Uterus (tissue), 3 donors: ENCODE measurements at regions not wholly inside any gene's neighbourhood (a gene's known extent, or its start where the extent isn't known, plus 50 kb on each side); places are given as distances from the start of the nearest gene placed in this dataset.
"Not testable (repeated sequence)": the region's sequence is repeated elsewhere in the genome, so short reads cannot be mapped to it uniquely, and the experiment has no call there.

Source experiments
- DNase-seq, 2 donors: peaks; one replicate each; pipeline ENCODE4 v3.0.0-alpha.2; 2019 to 2020
- H3K27ac ChIP-seq, 2 donors: fragments of 200-600 bp; sonication (generic); 1 replicate in 1 of 2; 2 replicates in 1 of 2; pipeline ENCODE4 v1.5.1; 2016 to 2018
- H3K27me3 ChIP-seq, 2 donors: fragments of 200-600 bp; sonication (generic); one replicate each; pipeline ENCODE4 v1.5.1; 2018 to 2019; ENCODE audit warnings: control low read depth in 1 of 2
- H3K36me3 ChIP-seq, 2 donors: fragments of 200-600 bp; sonication (generic); one replicate each; pipeline ENCODE4 v1.5.1; 2019; ENCODE audit warnings: control low read depth in 1 of 2
- H3K4me1 ChIP-seq, 2 donors: fragments of 200-600 bp; sonication (generic); one replicate each; pipeline ENCODE4 v1.5.1; 2018 to 2019; ENCODE audit warnings: control low read depth in 1 of 2
- H3K4me3 ChIP-seq, 2 donors: fragments of 200-600 bp; sonication (generic); 1 replicate in 1 of 2; 2 replicates in 1 of 2; pipeline ENCODE4 v1.5.1; 2018 to 2019; ENCODE audit warnings: mild to moderate bottlenecking in 1 of 2
- H3K9me3 ChIP-seq, 2 donors: fragments of 200-600 bp; sonication (generic); one replicate each; pipeline ENCODE4 v1.5.1; 2019; ENCODE audit warnings: control low read depth in 1 of 2
- CTCF ChIP-seq, 4 experiments: fragments of 200-600 bp in 2 of 4; fragments of 450-650 bp in 2 of 4; sonication (generic) in 2 of 4; IDR thresholded peaks; one replicate each; pipeline ENCODE4 v1.5.1; 2016 to 2019; ENCODE audit warnings: antibody characterized with exemption in 4 of 4, mild to moderate bottlenecking in 2 of 4, moderate library complexity in 1 of 4
- POLR2A ChIP-seq, 2 donors: fragments of 450-650 bp; IDR thresholded peaks; one replicate each; pipeline ENCODE4 v1.6.1; 2016; ENCODE audit warnings: antibody characterized with exemption in 2 of 2, mild to moderate bottlenecking in 1 of 2, moderate library complexity in 1 of 2
- intact Hi-C: fragments of 100-400 bp; cut with DNase I; formaldehyde crosslinking; loops from one replicate; pipeline ENCODE4 v1.15.1; 2023; ENCODE audit warnings: low total_unique reads
- donor health status: DM: yes; HTN: yes; CAD: no.

GRCh38 chr10:42304341-42304740 is 334.0 kb downstream of the ZNF33B start:
- DNase-seq: no peak
- TF ChIP-seq POLR2A (IDR thresholded peaks at IDR 0.05) (no peak), CTCF (IDR thresholded peaks at IDR 0.05) (no peak)
- no peaks in the 10 kb centered on the region for H3K36me3 ChIP-seq
- H3K27me3 ChIP-seq: no peaks in the 10 kb centered on the region
- peaks cover 0 to 6% of the 10 kb centered on the region in 2 donors for H3K9me3 ChIP-seq
- H3K4me3 ChIP-seq: no peak overlapping the region
- intact Hi-C loops: no loop called here
- H3K4me1 ChIP-seq: no peaks in the 10 kb centered on the region
- no peak overlapping the region for H3K27ac ChIP-seq

- H3K4me3 ChIP-seq, H3K4me1 ChIP-seq, intact Hi-C loops, H3K27me3 ChIP-seq, DNase-seq, H3K36me3 ChIP-seq, H3K9me3 ChIP-seq, H3K27ac ChIP-seq: not testable (repeated sequence)
Observed at GRCh38 chr10:42281896-42282295, 356.5 kb downstream of the ZNF33B start.

DNA sequence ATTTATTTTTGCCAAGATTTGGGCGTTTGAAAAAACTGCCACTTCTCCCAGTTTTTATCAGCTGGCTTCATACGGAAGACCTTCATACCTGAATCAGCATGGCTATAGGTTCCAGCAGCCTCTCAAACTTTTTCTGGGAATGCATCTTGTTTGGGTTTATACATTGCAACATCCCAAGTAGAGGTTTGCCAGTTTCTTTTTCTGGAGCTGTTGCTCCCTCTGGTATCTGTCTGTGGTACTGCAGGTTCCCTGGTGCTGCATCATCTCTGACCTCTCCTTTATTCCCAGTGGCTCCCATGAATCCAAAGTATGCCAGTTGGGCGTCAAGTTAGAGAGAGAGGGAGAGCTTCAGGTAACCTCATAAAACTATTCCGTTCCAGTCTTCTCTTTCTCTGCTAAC is 368.6 kb downstream of the ZNF33B start:
- H3K9me3 ChIP-seq, intact Hi-C loops, H3K4me3 ChIP-seq, DNase-seq, H3K4me1 ChIP-seq, H3K36me3 ChIP-seq, H3K27ac ChIP-seq, H3K27me3 ChIP-seq: not testable (repeated sequence)

- H3K27ac ChIP-seq, H3K4me1 ChIP-seq, DNase-seq, intact Hi-C loops, H3K4me3 ChIP-seq, H3K27me3 ChIP-seq, H3K36me3 ChIP-seq, H3K9me3 ChIP-seq: not testable (repeated sequence)
Observed at GRCh38 chr10:42263259-42263658, 375.1 kb downstream of the ZNF33B start.

GRCh38 chr10:42243002-42243401 is 395.4 kb downstream of the ZNF33B start:
- H3K27me3 ChIP-seq, H3K36me3 ChIP-seq, H3K27ac ChIP-seq, H3K4me3 ChIP-seq, H3K9me3 ChIP-seq, DNase-seq, H3K4me1 ChIP-seq, intact Hi-C loops: not testable (repeated sequence)

GRCh38 chr10:42242135-42242805 is 396.1 kb downstream of the ZNF33B start:
- Histone ChIP-seq H3K27me3 (peaks cover 0 to 4% of the 10 kb centered on the region in 2 donors), H3K27ac (no peak overlapping the region), H3K4me1 (no peaks in the 10 kb centered on the region), H3K9me3 (no peaks in the 10 kb centered on the region), H3K36me3 (no peaks in the 10 kb centered on the region), H3K4me3 (no peak overlapping the region)
- no peak for DNase-seq
- no peak for TF ChIP-seq POLR2A (IDR thresholded peaks at IDR 0.05)
- no peak for TF ChIP-seq CTCF (IDR thresholded peaks at IDR 0.05)
- intact Hi-C loops: no loop called here

- H3K36me3 ChIP-seq, H3K4me1 ChIP-seq, H3K9me3 ChIP-seq, H3K4me3 ChIP-seq, intact Hi-C loops, H3K27me3 ChIP-seq, H3K27ac ChIP-seq, DNase-seq: not testable (repeated sequence)
Observed at GRCh38 chr10:42236401-42236800, 402.0 kb downstream of the ZNF33B start.

- H3K27ac ChIP-seq, H3K27me3 ChIP-seq, DNase-seq, H3K9me3 ChIP-seq, intact Hi-C loops, H3K4me3 ChIP-seq, H3K4me1 ChIP-seq, H3K36me3 ChIP-seq: not testable (repeated sequence)
Observed at GRCh38 chr10:42235736-42236135, 402.6 kb downstream of the ZNF33B start.

DNA sequence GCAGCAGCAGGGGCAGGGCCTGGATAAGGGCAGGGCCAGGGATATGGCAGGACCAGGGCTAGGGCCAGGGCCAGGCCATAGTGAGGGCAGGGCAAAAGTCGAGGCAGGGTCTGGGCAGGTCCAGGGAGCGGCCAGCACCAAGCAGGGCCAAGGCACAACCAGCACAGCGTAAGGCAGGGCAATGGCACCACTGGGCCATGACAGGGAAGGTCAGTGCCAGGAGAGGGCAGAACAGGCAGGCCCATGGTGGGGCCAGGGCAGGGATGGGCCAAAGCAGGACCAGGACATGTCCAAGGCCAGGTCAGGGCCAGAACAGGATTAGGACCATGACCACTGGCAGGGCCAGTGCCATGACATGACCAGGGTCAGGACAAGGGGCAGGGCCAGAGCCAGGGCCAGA is 403.1 kb downstream of the ZNF33B start:
- DNase-seq, H3K9me3 ChIP-seq, H3K4me3 ChIP-seq, intact Hi-C loops, H3K27ac ChIP-seq, H3K4me1 ChIP-seq, H3K27me3 ChIP-seq, H3K36me3 ChIP-seq: not testable (repeated sequence)

DNA sequence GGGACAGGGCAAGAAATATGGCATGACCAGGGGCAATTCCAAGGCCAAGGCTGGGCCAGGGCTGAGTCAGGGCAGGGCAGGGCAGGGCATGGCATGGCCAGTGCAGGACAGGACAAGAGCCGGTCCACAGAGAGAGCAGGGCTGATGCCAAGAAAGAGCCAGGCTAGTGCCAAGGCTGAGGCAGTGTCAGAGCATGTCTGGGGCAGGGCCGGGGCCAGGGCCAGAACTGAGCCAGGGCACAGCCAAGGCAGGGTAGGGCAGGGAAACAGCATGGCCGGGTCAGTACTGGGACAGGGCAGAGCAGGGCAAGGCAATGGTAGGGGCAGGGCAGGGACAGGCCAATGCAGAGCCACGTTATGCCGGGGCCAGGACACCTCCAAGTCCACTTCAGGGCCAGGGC is 403.9 kb downstream of the ZNF33B start:
- H3K27me3 ChIP-seq, H3K9me3 ChIP-seq, H3K36me3 ChIP-seq, H3K27ac ChIP-seq, intact Hi-C loops, H3K4me1 ChIP-seq, H3K4me3 ChIP-seq, DNase-seq: not testable (repeated sequence)

DNA sequence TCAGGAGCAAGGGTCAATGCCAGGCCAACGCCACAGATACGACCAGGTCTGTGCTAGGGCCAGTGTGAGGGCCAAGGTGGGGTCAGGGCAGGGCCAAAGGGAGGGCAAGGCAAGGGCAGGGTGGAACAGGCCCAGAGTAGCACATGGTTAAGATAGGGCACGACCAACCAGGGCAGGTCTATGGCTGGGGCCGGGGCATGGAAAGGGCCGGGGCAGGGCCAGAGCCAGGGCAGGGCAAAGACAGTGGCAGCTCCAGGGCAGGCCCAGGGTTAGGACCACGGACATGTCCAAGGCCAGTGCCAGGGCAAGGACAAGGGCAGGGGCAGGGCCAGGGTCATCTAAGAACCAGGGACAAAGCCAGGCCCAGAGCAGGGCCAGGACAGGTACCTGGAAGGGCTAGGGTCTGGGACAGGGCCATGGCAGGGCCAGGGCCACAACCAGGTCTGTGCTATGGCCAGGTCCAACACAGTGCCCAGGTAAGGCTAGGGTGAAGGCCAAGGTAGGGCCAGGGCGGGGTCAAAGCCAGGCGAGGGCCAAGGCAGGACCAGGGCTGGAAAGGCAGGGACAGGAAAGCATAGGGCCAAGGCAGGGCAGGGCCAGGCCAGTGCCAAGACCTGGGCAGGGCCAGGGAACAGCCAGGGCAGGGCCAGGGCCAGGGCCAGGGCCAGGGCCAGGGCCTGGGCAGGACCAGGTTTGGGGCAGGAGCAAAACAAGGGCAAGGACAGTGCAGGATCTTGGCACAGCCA is 404.7 kb downstream of the ZNF33B start:
- H3K9me3 ChIP-seq, intact Hi-C loops, H3K27me3 ChIP-seq, H3K36me3 ChIP-seq, H3K27ac ChIP-seq, H3K4me3 ChIP-seq, H3K4me1 ChIP-seq, DNase-seq: not testable (repeated sequence)
